ENCODE measurements at regions not wholly inside any gene's neighbourhood (a gene's known extent, or its start where the extent isn't known, plus 50 kb on each side); places are given as distances from the start of the nearest gene placed in this dataset.

DNA sequence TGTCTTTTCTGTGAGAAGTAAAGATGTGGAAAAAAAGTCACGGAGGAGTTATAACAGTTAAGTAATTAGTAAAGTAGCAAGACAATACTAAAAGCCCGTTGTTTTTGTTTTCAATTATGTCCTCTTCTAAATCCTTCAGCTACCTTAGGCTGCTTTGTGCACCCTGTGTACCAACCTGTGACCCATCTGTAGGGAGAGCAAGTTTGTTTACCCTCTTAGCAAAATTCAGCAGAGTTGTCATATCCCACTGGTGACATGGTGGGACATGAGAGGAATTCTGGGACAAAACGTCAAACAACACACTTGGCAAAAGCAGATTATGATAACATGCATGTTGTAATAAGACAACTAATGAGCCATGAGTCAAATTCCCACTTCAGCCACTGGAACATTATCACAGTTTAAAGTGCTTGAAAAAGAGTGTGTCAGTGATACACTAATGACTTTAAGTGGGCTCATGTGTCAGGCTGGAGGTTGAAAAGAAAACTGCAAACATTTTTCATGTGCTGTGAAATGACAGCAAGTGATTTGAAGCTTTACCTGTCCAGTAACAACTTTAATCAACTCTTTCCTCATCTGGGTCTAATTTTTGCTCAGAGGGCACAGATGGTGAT, 392.8 kb upstream of the ACVR2A start:
- Histone ChIP-seq H3K27me3 (ENCODE audit: control insufficient read depth, insufficient read depth, low read length) (no peaks in the 10 kb centered on the region), H3K4me3 (ENCODE audit: low read length in 3 of 3) (no peak overlapping the region), H3K4me1 (ENCODE audit: control insufficient read depth in 2 of 3, insufficient read depth in 2 of 3, low read depth in 1 of 3, low read length in 3 of 3) (peaks cover 0 to 9% (median 0%) of the 10 kb centered on the region in 3 donors), H3K27ac (ENCODE audit: low read depth in 2 of 2, low read length in 2 of 2) (no peak overlapping the region), H3K9me3 (ENCODE audit: control insufficient read depth in 2 of 3, insufficient read depth in 1 of 3, low read length in 3 of 3) (no peaks in the 10 kb centered on the region), H3K9ac (ENCODE audit: low read length in 3 of 3) (no peak overlapping the region), H3K36me3 (ENCODE audit: control insufficient read depth in 2 of 3, insufficient read depth in 3 of 3, low read length in 3 of 3) (no peaks in the 10 kb centered on the region)
- intact Hi-C loops (cut with DNase I) = no loop called here
- TF ChIP-seq, protein P1, sequence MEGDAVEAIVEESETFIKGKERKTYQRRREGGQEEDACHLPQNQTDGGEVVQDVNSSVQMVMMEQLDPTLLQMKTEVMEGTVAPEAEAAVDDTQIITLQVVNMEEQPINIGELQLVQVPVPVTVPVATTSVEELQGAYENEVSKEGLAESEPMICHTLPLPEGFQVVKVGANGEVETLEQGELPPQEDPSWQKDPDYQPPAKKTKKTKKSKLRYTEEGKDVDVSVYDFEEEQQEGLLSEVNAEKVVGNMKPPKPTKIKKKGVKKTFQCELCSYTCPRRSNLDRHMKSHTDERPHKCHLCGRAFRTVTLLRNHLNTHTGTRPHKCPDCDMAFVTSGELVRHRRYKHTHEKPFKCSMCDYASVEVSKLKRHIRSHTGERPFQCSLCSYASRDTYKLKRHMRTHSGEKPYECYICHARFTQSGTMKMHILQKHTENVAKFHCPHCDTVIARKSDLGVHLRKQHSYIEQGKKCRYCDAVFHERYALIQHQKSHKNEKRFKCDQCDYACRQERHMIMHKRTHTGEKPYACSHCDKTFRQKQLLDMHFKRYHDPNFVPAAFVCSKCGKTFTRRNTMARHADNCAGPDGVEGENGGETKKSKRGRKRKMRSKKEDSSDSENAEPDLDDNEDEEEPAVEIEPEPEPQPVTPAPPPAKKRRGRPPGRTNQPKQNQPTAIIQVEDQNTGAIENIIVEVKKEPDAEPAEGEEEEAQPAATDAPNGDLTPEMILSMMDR (IDR thresholded peaks at IDR 0.05; ENCODE audit: borderline replicate concordance, extremely low read depth, insufficient read depth) = no peak
- DNase-seq = no peak
- FAIRE-seq = no peak

DNA sequence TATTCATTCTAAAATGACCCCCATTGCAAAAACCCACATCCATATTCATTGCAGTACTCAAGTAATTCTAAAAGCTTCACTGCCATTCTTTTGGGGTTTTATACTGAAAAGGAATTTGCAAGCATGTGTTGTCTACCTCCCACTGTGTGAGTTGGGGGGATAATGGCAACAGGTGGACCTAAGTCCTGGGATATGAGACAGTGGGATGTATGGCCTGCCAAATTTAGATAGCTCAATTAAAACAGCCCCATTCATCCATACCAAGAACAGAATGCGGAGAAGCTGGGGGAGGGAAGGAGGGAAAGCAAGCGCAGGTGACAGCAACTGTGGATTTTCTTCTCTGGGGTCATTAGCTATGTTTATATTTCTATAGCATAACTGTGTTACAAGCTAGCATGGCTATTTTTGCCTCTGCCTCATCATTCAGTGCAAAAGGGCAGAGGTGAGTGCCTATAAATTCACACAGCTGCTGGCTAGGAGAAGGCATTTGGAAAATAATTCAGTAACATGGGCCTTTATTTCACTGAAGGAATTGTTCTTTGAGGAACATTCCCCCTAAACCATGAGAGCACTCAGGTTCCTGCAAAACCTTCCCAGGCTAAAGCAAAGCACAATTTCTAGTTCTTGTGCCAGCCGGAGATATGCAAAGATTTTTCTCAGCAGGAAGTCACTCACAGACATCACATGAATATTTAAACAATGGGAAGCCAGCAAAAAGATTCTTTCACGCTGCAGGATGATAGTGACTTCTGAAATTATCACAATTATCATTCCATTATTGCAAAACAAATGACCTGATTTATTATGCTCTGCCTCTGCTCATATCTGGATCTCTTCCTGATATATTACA, 393.9 kb upstream of the ACVR2A start:
- Histone ChIP-seq H3K9ac (ENCODE audit: low read length in 3 of 3) (no peak overlapping the region), H3K27ac (ENCODE audit: low read depth in 2 of 2, low read length in 2 of 2) (no peak overlapping the region), H3K27me3 (ENCODE audit: control insufficient read depth, insufficient read depth, low read length) (no peaks in the 10 kb centered on the region), H3K36me3 (ENCODE audit: control insufficient read depth in 2 of 3, insufficient read depth in 3 of 3, low read length in 3 of 3) (no peaks in the 10 kb centered on the region), H3K4me1 (ENCODE audit: control insufficient read depth in 2 of 3, insufficient read depth in 2 of 3, low read depth in 1 of 3, low read length in 3 of 3) (peaks cover 0 to 9% (median 0%) of the 10 kb centered on the region in 3 donors), H3K4me3 (ENCODE audit: low read length in 3 of 3) (no peak overlapping the region), H3K9me3 (ENCODE audit: control insufficient read depth in 2 of 3, insufficient read depth in 1 of 3, low read length in 3 of 3) (no peaks in the 10 kb centered on the region)
- intact Hi-C loops (cut with DNase I) = no loop called here
- no peak for FAIRE-seq
- peak in 2 of 5 donors; percentile 13 to 18 for DNase-seq
- TF ChIP-seq, protein P1 (IDR thresholded peaks at IDR 0.05; ENCODE audit: borderline replicate concordance, extremely low read depth, insufficient read depth) = no peak

DNA sequence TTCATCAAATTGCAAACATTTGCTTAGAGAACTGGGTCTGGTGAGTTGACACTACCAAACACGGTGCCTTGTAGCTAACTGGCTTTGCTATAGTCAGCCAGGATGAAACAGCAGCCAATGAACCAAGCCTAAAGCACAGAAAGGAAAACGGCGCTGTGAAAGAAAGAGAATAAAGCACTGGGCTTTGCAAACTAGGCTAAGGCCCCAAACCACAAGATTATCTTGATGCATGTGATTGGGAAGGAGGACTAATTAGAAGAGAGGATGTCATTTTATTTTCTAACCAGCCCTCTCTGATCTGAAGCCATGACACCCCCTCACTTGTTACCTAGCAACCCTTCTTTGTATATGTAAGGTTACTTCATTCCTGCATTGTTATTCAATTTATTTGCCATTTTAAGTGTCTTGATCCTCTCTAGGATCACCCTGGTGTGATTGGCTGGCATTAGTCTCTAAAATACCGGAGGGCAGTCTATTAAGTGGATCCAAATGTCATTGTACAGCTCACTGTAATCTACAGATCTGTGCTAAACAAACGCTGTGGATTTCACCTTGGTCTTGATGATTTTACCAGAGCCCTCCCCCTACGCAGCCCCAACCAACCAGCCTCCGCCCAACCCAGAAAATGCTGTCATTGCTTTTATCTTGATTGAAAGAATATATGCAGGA, 395.4 kb upstream of the ACVR2A start:
- Histone ChIP-seq H3K4me1 (ENCODE audit: control insufficient read depth in 2 of 3, insufficient read depth in 2 of 3, low read depth in 1 of 3, low read length in 3 of 3) (peaks cover 0 to 9% (median 0%) of the 10 kb centered on the region in 3 donors), H3K27me3 (ENCODE audit: control insufficient read depth, insufficient read depth, low read length) (no peaks in the 10 kb centered on the region), H3K4me3 (ENCODE audit: low read length in 3 of 3) (no peak overlapping the region), H3K9ac (ENCODE audit: low read length in 3 of 3) (no peak overlapping the region), H3K36me3 (ENCODE audit: control insufficient read depth in 2 of 3, insufficient read depth in 3 of 3, low read length in 3 of 3) (no peaks in the 10 kb centered on the region), H3K27ac (ENCODE audit: low read depth in 2 of 2, low read length in 2 of 2) (no peak overlapping the region), H3K9me3 (ENCODE audit: control insufficient read depth in 2 of 3, insufficient read depth in 1 of 3, low read length in 3 of 3) (no peaks in the 10 kb centered on the region)
- no peak for DNase-seq
- intact Hi-C loops (cut with DNase I) = no loop called here
- TF ChIP-seq, protein P1 (IDR thresholded peaks at IDR 0.05; ENCODE audit: borderline replicate concordance, extremely low read depth, insufficient read depth) = no peak
- no peak for FAIRE-seq

Measured in kidney (tissue), 13 donors.